HepG2 (cell line): ENCODE measurements at regions not wholly inside any gene's neighbourhood (a gene's known extent, or its start where the extent isn't known, plus 50 kb on each side); places are given as distances from the start of the nearest gene placed in this dataset.

Experiments used
- ATAC-seq: fragments of 200-7000 bp; cut with Tn5 transposase; 3 replicates; pipeline ENCODE4 v1.9.1; 2020; ENCODE audit warnings: mild to moderate bottlenecking, moderate library complexity
- BruUV-seq: library from RNA; stranded (reverse); fragments of 400-500 nt; replicated peaks from 2 replicates; lab custom pipeline; 2021; lab: Mats Ljungman, UMichigan
- CTCF ChIA-PET: fragments of 300-600 bp; formaldehyde crosslinking; extraction: SDS; loops from one replicate; lab custom pipeline; 2021; ENCODE audit warnings: low total read pairs, inconsistent platforms, low intra/inter-chr PET ratio; lab: Yijun Ruan, JAX
- POLR2A ChIA-PET: fragments of 350-600 bp; sonication (Branson Sonifier 250); formaldehyde crosslinking; loops from one replicate; lab custom pipeline; 2020; ENCODE audit warnings: antibody characterized with exemption, inconsistent platforms; lab: Yijun Ruan, JAX
- DNase-seq: peaks from one replicate; pipeline ENCODE4 v3.0.0-alpha.2; 2015; ENCODE audit warnings: low spot score
- FAIRE-seq: peaks from 3 replicates; lab custom pipeline; 2011; peaks lifted over from hg19 to GRCh38; lab: Jason Lieb, UNC
- H2AFZ ChIP-seq: one replicate; pipeline ENCODE4 v1.6.1; 2011; ENCODE audit warnings: low read length, inconsistent platforms
- H3K27ac ChIP-seq: fragments of 300-600 bp; 3 replicates; pipeline ENCODE4 v1.8.0; 2011; ENCODE audit warnings: mixed run types, mild to moderate bottlenecking, mixed read lengths, low read length, inconsistent platforms; ENCODE audit not compliant: insufficient read depth; ENCODE audit errors: extremely low read length
- H3K27me3 ChIP-seq, 2 experiments: fragments of 200-600 bp in 1 of 2; 2 replicates in 1 of 2; 3 replicates in 1 of 2; pipeline versions ENCODE4 v1.6.0 to v1.8.0; 2011; ENCODE audit warnings: low read length in 2 of 2, mild to moderate bottlenecking in 2 of 2, moderate library complexity in 2 of 2, inconsistent platforms in 1 of 2; ENCODE audit not compliant: insufficient read depth in 2 of 2, control insufficient read depth in 1 of 2
- H3K36me3 ChIP-seq, 2 experiments: fragments of 200-600 bp in 1 of 2; replicated peaks in 1 of 2; 2 replicates in 1 of 2; 3 replicates in 1 of 2; pipeline versions ENCODE4 v1.5.1 to v1.8.0; 2011; ENCODE audit warnings: low read length in 2 of 2, inconsistent platforms in 1 of 2; ENCODE audit not compliant: insufficient read depth in 2 of 2, control insufficient read depth in 1 of 2
- H3K4me1 ChIP-seq: 2 replicates; pipeline ENCODE4 v1.5.1; 2012; ENCODE audit warnings: low read length, inconsistent platforms; ENCODE audit not compliant: insufficient read depth
- H3K4me2 ChIP-seq: 2 replicates; pipeline ENCODE4 v1.6.0; 2011; ENCODE audit warnings: low read depth, low read length, inconsistent platforms
- H3K4me3 ChIP-seq, 3 experiments: fragments of 200-600 bp in 1 of 3; sonication (generic), shearing (Covaris generic) in 1 of 3; replicated peaks in 1 of 3; 2 replicates each; pipeline ENCODE4 v1.5.1; 2011 to 2016; ENCODE audit warnings: low read length in 3 of 3, inconsistent platforms in 2 of 3, low read depth in 2 of 3, mild to moderate bottlenecking in 2 of 3, control low read depth in 1 of 3, mixed read lengths in 1 of 3; ENCODE audit not compliant: insufficient read depth in 1 of 3
- H3K79me2 ChIP-seq: one replicate; pipeline ENCODE4 v1.6.1; 2011; ENCODE audit warnings: low read length, inconsistent platforms; ENCODE audit not compliant: insufficient read depth
- H3K9ac ChIP-seq: 2 replicates; pipeline ENCODE4 v1.6.0; 2011; ENCODE audit warnings: mild to moderate bottlenecking, low read depth, low read length, inconsistent platforms; ENCODE audit not compliant: insufficient read depth
- H3K9me3 ChIP-seq: 2 replicates; pipeline ENCODE4 v1.5.1; 2012; ENCODE audit warnings: mild to moderate bottlenecking, low read length
- H4K20me1 ChIP-seq: 2 replicates; pipeline ENCODE4 v1.6.0; 2011; ENCODE audit warnings: inconsistent platforms, mild to moderate bottlenecking, low read length, moderate library complexity; ENCODE audit not compliant: insufficient read depth
- GMEB1 ChIP-seq: sonication (generic); formaldehyde crosslinking; IDR thresholded peaks from 2 replicates; pipeline ENCODE4 v1.5.1; 2020; ENCODE audit warnings: missing genetic modification reagents, mild to moderate bottlenecking, borderline replicate concordance
- HDAC6 ChIP-seq: fragments of 200-600 bp; sonication (generic); IDR thresholded peaks from 2 replicates; pipeline ENCODE4 v1.7.0; 2017; ENCODE audit warnings: mild to moderate bottlenecking, antibody characterized with exemption, low read length, low read depth
- JUND ChIP-seq: sonication (generic); formaldehyde crosslinking; IDR thresholded peaks from 2 replicates; pipeline ENCODE4 v1.8.0; 2022; ENCODE audit warnings: mild to moderate bottlenecking, missing genetic modification reagents
- PTBP1 ChIP-seq: fragments of 200-400 bp; formaldehyde crosslinking; IDR thresholded peaks from 2 replicates; pipeline ENCODE4 v1.6.1; 2018; ENCODE audit warnings: low read length, low read depth; ENCODE audit not compliant: poor library complexity, severe bottlenecking
- TRIM24 ChIP-seq: sonication (generic); formaldehyde crosslinking; IDR thresholded peaks from 2 replicates; pipeline ENCODE4 v1.8.0; 2022; ENCODE audit warnings: mild to moderate bottlenecking, missing genetic modification reagents
- ZNF143 ChIP-seq: sonication (generic); formaldehyde crosslinking; IDR thresholded peaks from 2 replicates; pipeline ENCODE4 v1.4.0; 2020; ENCODE audit warnings: missing genetic modification reagents
- ZNF550 ChIP-seq: sonication (generic); formaldehyde crosslinking; IDR thresholded peaks from 2 replicates; pipeline ENCODE4 v1.4.0; 2020; ENCODE audit warnings: mild to moderate bottlenecking, missing genetic modification reagents, borderline replicate concordance
- ZNF652 ChIP-seq: IDR thresholded peaks from 2 replicates; pipeline ENCODE4 v1.6.1; 2016; ENCODE audit warnings: low read depth, borderline replicate concordance
- ZNF800 ChIP-seq: sonication (generic); formaldehyde crosslinking; IDR thresholded peaks from 2 replicates; pipeline ENCODE4 v1.4.0; 2020; ENCODE audit warnings: missing genetic modification reagents
- ZZZ3 ChIP-seq: sonication (generic); formaldehyde crosslinking; IDR thresholded peaks from 2 replicates; pipeline ENCODE4 v1.4.0; 2020; ENCODE audit warnings: missing genetic modification reagents, mild to moderate bottlenecking, borderline replicate concordance
- WGBS: methylation state at CpG from one replicate; pipeline ENCODE4 v1.1.6; 2017; ENCODE audit warnings: low lambda C conversion rate; 5-methylcytosine and 5-hydroxymethylcytosine counted together
- in situ Hi-C: cut with HindIII; loops from 2 replicates; pipeline ENCODE4 v1.10.0; 2017; ENCODE audit warnings: low pct_unique_long_range_greater_than_20kb; ENCODE audit not compliant: extremely low pct_ligation_motif_present
- intact Hi-C: fragments of 100-400 bp; cut with micrococcal nuclease; formaldehyde crosslinking; loops from one replicate; pipeline ENCODE4 v1.10.0; 2022; ENCODE audit not compliant: unreplicated experiment
- TF ChIP-seq, protein P1 (sequence below): IDR thresholded peaks from 2 replicates; pipeline ENCODE4 v1.4.0; 2020; ENCODE audit warnings: mild to moderate bottlenecking, missing genetic modification reagents
- TF ChIP-seq, protein P2 (sequence below): sonication (generic); formaldehyde crosslinking; IDR thresholded peaks from 2 replicates; pipeline ENCODE4 v1.8.1; 2023; ENCODE audit warnings: mild to moderate bottlenecking, inconsistent platforms, moderate library complexity, missing genetic modification reagents, borderline replicate concordance
- TF ChIP-seq, protein P3 (sequence below): IDR thresholded peaks from 2 replicates; pipeline ENCODE4 v1.6.1; 2016; ENCODE audit warnings: low read depth

DNA sequence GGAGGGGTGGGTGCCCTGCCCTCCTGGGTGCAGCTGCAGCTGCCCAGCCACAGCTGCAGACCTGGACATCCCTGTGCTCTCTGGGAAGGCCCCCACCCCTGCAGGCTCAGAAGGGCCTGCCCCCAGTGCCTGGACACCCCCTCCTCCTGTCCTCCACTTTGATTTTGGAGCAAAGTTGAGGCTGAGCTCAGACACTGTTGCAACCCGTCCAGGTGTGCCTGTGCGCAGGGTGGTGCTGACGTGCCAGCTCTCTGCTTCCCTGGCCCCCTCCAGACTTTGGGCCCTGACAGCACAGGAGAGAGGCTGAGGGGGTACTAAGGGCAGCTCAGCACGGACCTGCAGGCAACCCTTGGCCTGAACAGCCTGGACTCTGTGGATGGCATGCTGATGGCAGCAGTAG lies 750.3 kb downstream of the ARAP2 start:
- TF ChIP-seq ZNF652 (CRISPR knock-in tag) (no peak), JUND (no peak), GMEB1 (CRISPR knock-in tag) (no peak), ZNF800 (CRISPR knock-in tag) (no peak), ZZZ3 (CRISPR knock-in tag) (no peak), HDAC6 (no peak), ZNF143 (CRISPR knock-in tag) (no peak), ZNF550 (CRISPR knock-in tag) (no peak), TRIM24 (no peak), PTBP1 (no peak)
- TF ChIP-seq, protein P1, sequence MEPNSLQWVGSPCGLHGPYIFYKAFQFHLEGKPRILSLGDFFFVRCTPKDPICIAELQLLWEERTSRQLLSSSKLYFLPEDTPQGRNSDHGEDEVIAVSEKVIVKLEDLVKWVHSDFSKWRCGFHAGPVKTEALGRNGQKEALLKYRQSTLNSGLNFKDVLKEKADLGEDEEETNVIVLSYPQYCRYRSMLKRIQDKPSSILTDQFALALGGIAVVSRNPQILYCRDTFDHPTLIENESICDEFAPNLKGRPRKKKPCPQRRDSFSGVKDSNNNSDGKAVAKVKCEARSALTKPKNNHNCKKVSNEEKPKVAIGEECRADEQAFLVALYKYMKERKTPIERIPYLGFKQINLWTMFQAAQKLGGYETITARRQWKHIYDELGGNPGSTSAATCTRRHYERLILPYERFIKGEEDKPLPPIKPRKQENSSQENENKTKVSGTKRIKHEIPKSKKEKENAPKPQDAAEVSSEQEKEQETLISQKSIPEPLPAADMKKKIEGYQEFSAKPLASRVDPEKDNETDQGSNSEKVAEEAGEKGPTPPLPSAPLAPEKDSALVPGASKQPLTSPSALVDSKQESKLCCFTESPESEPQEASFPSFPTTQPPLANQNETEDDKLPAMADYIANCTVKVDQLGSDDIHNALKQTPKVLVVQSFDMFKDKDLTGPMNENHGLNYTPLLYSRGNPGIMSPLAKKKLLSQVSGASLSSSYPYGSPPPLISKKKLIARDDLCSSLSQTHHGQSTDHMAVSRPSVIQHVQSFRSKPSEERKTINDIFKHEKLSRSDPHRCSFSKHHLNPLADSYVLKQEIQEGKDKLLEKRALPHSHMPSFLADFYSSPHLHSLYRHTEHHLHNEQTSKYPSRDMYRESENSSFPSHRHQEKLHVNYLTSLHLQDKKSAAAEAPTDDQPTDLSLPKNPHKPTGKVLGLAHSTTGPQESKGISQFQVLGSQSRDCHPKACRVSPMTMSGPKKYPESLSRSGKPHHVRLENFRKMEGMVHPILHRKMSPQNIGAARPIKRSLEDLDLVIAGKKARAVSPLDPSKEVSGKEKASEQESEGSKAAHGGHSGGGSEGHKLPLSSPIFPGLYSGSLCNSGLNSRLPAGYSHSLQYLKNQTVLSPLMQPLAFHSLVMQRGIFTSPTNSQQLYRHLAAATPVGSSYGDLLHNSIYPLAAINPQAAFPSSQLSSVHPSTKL (CRISPR knock-in tag): no peak
- TF ChIP-seq, protein P2, sequence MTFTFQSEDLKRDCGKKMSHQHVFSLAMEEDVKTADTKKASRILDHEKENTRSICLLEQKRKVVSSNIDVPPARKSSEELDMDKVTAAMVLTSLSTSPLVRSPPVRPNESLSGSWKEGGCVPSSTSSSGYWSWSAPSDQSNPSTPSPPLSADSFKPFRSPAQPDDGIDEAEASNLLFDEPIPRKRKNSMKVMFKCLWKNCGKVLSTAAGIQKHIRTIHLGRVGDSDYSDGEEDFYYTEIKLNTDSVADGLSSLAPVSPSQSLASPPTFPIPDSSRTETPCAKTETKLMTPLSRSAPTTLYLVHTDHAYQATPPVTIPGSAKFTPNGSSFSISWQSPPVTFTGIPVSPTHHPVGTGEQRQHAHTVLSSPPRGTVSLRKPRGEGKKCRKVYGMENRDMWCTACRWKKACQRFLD (CRISPR knock-in tag): no peak
- TF ChIP-seq, protein P3, sequence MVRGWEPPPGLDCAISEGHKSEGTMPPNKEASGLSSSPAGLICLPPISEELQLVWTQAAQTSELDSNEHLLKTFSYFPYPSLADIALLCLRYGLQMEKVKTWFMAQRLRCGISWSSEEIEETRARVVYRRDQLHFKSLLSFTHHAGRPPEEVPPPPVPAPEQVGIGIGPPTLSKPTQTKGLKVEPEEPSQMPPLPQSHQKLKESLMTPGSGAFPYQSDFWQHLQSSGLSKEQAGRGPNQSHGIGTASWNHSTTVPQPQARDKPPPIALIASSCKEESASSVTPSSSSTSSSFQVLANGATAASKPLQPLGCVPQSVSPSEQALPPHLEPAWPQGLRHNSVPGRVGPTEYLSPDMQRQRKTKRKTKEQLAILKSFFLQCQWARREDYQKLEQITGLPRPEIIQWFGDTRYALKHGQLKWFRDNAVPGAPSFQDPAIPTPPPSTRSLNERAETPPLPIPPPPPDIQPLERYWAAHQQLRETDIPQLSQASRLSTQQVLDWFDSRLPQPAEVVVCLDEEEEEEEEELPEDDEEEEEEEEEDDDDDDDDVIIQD: no peak
- TF ChIP-seq, all 625 proteins: peak for 0

More for the DNA sequence above, 750.3 kb downstream of the ARAP2 start:
- Histone ChIP-seq H3K36me3 (no peaks in the 10 kb centered on the region), H3K9ac (no peak overlapping the region), H3K79me2 (no peaks in the 10 kb centered on the region), H4K20me1 (no peaks in the 10 kb centered on the region), H3K9me3 (0 out of 2 replicates have a peak, but pooled peaks cover 7% of the 10 kb centered on the region), H3K4me1 (no peaks in the 10 kb centered on the region), H3K4me2 (no peak overlapping the region), H2AFZ (no peak overlapping the region), H3K4me3 (no peak overlapping the region), H3K27me3 (no peaks in the 10 kb centered on the region), H3K27ac (no peak overlapping the region)
- 0% methylated on average over 1 of the region's 4 CpGs for WGBS
- FAIRE-seq (no peak), DNase-seq (no peak), ATAC-seq (no peak)
- ChIA-PET CTCF (no interaction called here), POLR2A (no interaction called here)
- in situ Hi-C loops: no loop called here
- no TSS peak for BruUV-seq
- intact Hi-C loops: loop anchor here (2.0 kb wide), 1 partner anchor 65 kb away; no protein-coding TSS in a partner anchor
